GM12892 (cell line): ENCODE measurements at regions not wholly inside any gene's neighbourhood (a gene's known extent, or its start where the extent isn't known, plus 50 kb on each side); places are given as distances from the start of the nearest gene placed in this dataset.

Experiments
- POLR2A ChIP-seq: IDR thresholded peaks from 2 replicates; pipeline ENCODE4 v1.6.1; 2011; ENCODE audit warnings: low read depth, low read length, control low read depth
- POLR2AphosphoS5 ChIP-seq: IDR thresholded peaks from 2 replicates; pipeline ENCODE4 v1.6.1; 2011; ENCODE audit warnings: low read depth, low read length, control low read depth

- no peak for TF ChIP-seq POLR2AphosphoS5
- TF ChIP-seq POLR2A: no peak
These were observed 82.2 kb upstream of the ARL4D start for GRCh38 chr17:43316522-43317142.
